ENCODE measurements at regions not wholly inside any gene's neighbourhood (a gene's known extent, or its start where the extent isn't known, plus 50 kb on each side); places are given as distances from the start of the nearest gene placed in this dataset.

GRCh38 chr11:21963013-21963412, 229.9 kb upstream of the ANO5 start:
- BruUV-seq (replicated peaks), result no TSS peak
- Histone ChIP-seq H3K9me3 (replicated peaks; ENCODE audit: control insufficient read depth, insufficient read depth, low read length) (peaks cover 4% of the 10 kb centered on the region), H3K4me1 (ENCODE audit: control insufficient read depth, extremely low read depth, insufficient read depth, low read length) (no peaks in the 10 kb centered on the region), H3K27me3 (ENCODE audit: control insufficient read depth in 2 of 2, insufficient read depth in 2 of 2, low read length in 2 of 2) (no peaks in the 10 kb centered on the region), H4K20me1 (replicated peaks; ENCODE audit: control insufficient read depth, extremely low read depth, insufficient read depth, low read length) (no peaks in the 10 kb centered on the region), H3K4me2 (ENCODE audit: insufficient read depth, low read length) (no peak overlapping the region), H3K36me3 (ENCODE audit: control insufficient read depth in 2 of 2, extremely low read depth in 1 of 2, insufficient read depth in 2 of 2, low read length in 2 of 2) (no peaks in the 10 kb centered on the region), H3K9me1 (replicated peaks; ENCODE audit: control insufficient read depth, extremely low read depth, insufficient read depth, low read length) (no peaks in the 10 kb centered on the region), H3K27ac (ENCODE audit: insufficient read depth, low read depth, low read length) (no peak overlapping the region), H3K9ac (replicated peaks; ENCODE audit: extremely low read depth, insufficient read depth, low read length) (no peak overlapping the region), H2AFZ (ENCODE audit: low read depth, low read length) (no peak overlapping the region), H3K4me3 (replicated peaks in 1 of 3; ENCODE audit: insufficient read depth in 1 of 3, low read depth in 1 of 3, low read length in 3 of 3) (no peak overlapping the region), H3K79me2 (ENCODE audit: control insufficient read depth, insufficient read depth, low read length) (no peaks in the 10 kb centered on the region)
- ChIA-PET POLR2A (no interaction called here), CTCF (no interaction called here)
- DNase-seq (ENCODE audit: low read depth, low spot score), result no peak
- intact Hi-C loops (cut with micrococcal nuclease), result no loop called here
- FAIRE-seq, result no peak
- dilution Hi-C loops (cut with MboI; ENCODE audit: extremely low pct_ligation_motif_present, low sequenced_read_pairs), result no loop called here
- TF ChIP-seq POLR2AphosphoS5 (IDR thresholded peaks at IDR 0.05; ENCODE audit: insufficient read depth, low read depth, low read length) (no peak), GATA2 (IDR thresholded peaks at IDR 0.05; ENCODE audit: insufficient read depth, insufficient read length, low read depth, low read length) (no peak), EZH2 (IDR thresholded peaks at IDR 0.05; ENCODE audit: borderline replicate concordance, low read depth, low read length, severe bottlenecking) (no peak), POLR2A (IDR thresholded peaks at IDR 0.05; ENCODE audit: low read depth, low read length) (no peak), FOS (IDR thresholded peaks at IDR 0.05; ENCODE audit: borderline replicate concordance, insufficient read depth, low read length) (no peak), MYC (IDR thresholded peaks at IDR 0.05; ENCODE audit: low read depth, low read length) (no peak), CTCF (IDR thresholded peaks at IDR 0.05; ENCODE audit: extremely low read depth in 1 of 2, insufficient read depth in 1 of 2, low read depth in 1 of 2, low read length in 2 of 2) (no peak), JUN (IDR thresholded peaks at IDR 0.05; ENCODE audit: borderline replicate concordance, insufficient read depth, insufficient read length, low read depth) (no peak)
- TF ChIP-seq, protein P1, sequence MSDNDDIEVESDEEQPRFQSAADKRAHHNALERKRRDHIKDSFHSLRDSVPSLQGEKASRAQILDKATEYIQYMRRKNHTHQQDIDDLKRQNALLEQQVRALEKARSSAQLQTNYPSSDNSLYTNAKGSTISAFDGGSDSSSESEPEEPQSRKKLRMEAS (IDR thresholded peaks at IDR 0.05; ENCODE audit: insufficient read depth, insufficient read length), result no peak

Data from endothelial cell of umbilical vein (primary cell).